ENCODE measurements at regions not wholly inside any gene's neighbourhood (a gene's known extent, or its start where the extent isn't known, plus 50 kb on each side); places are given as distances from the start of the nearest gene placed in this dataset.

DNA sequence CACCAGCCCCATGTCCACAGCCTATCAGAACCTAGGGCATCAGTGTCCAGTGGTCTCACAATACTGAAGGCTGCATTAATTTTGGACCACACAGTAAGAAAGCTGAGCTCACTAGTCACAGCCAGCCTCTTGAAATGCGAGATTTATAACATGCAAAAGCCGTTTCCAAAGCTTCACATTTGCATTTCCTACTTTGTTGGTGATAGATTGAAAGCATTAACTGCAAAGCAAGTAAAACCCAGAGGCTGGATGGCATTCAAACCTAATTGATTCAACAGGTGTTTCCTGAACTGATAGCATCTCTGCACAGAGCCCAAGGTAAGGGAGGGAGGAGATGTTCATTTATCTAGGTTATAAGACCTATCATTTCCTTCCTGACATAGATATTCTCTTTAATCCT lies 410.1 kb downstream of the OMA1 start:
- no peak for DNase-seq (ENCODE audit: low read depth)

GRCh38 chr1:58135821-58136321 lies 410.7 kb downstream of the OMA1 start:
- no peak for DNase-seq (ENCODE audit: low read depth)

DNA sequence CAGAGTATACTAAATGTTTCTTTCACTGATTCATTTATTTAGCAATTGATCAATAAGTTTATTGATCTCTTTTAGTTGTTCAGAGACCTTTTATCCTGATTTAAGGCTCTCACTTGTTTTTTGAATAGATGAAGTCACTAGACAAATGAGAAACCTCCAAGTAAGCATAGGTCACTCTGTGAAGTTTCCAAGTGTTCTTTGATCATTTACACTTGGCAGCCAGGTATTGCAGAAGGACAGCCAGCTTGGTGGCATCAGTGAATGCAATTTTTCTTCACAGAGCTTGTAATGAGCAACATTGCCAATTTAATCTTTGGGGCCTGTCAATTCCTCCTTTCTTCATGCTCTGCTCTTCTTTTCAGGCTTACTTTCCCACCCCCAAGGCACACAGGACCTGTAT lies 413.0 kb downstream of the OMA1 start:
- DNase-seq (ENCODE audit: low read depth), result no peak

DNA sequence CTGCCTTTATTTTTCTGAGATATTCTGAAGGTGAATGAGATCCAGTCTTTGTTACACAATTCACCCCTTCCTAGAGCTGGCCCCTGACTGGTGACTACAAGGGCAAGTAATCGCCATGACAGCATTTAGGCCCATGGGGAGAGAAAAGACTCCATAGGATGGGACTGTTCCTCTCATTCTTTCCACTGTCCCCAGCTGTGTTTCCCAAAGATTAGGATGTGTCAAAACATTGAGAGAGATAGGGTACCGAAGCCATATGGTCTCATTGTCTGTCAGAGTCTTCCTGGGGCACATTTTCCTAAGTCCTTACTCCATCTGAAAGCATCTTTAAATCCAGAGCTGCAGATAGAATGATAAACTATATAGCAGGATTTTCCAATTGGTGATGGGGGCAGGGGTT lies 423.5 kb downstream of the OMA1 start:
- no peak for DNase-seq (ENCODE audit: low read depth)

DNA sequence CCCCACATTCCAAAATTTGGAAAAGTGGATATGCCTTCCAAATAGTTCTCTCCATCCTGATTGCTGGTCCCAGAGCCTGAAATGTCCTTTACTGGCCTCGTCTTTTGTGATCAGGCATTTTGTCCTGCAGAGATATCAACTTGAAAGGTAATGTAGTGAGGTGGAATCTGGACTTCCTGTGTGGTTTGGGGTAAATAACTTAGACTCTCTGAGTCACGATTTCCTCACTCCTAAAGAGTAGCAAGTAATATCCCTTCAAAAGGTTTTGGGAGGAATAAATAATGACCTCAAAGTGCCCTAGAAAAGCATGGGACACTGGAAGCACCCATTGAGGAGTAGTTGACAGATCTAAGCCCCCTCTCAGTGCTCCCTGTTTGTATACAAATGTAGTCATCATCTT lies 426.6 kb downstream of the OMA1 start:
- no peak for DNase-seq (ENCODE audit: low read depth)

DNA sequence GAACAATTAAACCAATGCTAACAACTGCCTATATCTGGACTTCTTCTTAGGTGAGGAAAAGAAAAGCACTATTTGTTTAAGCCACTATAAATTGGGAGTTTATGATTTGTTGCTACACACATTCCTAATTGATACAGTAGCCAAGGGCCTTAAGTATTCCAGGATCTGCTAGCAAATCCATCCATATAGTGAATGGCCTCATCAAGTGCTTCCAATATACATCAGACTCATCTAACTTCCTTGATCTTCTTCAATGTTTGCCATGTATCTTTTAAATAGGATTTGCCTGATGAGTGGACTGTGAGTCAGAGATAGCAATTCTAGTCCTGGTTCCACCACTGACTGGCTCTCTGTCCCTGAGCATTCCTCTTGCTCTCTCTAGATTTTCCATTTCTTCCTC lies 430.2 kb downstream of the OMA1 start:
- no peak for DNase-seq (ENCODE audit: low read depth)

GRCh38 chr1:58109646-58110200 lies 436.8 kb downstream of the OMA1 start:
- DNase-seq (ENCODE audit: low read depth), result no peak

DNA sequence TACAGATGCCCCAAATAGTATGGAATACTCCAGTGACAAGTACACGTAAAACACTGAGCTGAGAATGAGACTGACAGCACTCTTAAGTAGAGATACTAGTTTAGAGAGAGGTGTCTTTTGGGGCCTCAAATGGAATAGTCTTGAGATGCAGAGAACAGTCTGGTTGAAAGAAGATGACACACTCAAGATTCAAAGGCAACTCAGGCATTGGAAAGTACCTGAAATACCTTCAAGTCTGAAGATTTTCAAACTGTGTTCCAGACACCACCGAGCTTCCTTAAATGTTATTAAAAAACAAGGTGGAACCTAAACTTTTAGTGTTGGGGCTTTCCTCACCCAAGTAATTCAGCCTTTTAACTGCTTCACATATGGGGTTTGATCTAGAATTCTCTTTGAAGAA lies 437.7 kb downstream of the OMA1 start:
- DNase-seq (ENCODE audit: low read depth), result no peak

DNA sequence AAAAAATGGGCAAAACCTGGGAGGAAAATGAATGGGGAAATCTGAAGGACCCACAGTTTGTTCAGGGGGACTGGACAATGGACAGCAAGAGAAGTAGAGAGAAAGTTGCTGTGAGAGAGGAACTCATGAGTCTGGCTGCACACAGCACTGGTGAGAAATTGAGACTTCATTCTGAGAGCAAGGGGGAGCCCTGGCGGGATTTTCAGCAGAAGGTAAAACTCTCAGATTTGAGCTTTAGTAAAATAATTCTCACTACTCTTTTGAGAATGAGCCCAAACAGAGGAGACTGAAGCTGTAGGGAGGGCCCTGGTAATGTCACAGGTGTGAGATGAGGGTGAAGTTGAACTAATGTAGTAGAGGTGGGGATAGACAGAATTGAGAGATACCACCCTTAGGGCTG lies 438.6 kb downstream of the OMA1 start:
- no peak for DNase-seq (ENCODE audit: low read depth)

DNA sequence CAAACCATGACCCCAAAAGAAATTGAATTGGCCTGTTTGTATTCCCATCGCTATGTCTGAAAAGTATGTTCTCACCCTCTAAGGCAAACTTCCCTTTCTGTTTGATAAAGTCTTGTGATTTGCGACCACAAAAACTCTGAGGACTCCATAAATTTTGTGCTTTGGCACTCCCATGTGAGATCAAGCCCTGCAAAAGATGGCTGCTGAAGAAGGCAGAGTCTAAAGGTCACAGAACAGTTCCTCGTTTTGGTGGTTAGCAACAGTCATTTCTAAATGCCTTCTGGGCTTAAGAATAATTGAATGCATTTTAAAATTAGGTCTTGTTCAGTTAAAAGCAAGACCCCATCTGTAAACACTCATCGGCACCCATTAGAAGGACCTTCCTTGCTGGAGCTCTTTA lies 441.6 kb downstream of the OMA1 start:
- no peak for DNase-seq (ENCODE audit: low read depth)

- no peak for DNase-seq (ENCODE audit: low read depth)
These were observed 449.8 kb downstream of the OMA1 start for GRCh38 chr1:58096714-58097113.

GRCh38 chr1:58095183-58095582 lies 451.3 kb downstream of the OMA1 start:
- DNase-seq (ENCODE audit: low read depth), result no peak

DNA sequence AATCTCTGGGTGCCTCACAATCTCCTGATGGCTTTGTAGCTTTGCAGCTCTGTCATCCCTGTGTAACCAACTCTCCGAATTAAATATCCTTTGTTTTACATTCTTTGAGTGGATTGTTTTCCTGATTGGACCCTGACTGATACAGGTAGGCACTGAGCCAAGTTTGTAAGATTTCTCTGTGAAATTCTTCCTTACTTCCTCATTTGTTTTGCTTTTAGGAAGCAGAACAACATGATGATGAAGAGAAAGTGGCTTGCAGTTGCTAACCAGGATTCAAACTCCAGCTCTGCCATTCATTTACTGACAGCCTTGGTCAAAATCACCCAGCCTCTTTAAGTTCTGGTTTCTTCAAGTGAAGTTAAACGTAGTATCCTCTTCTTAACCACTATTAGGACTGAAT lies 452.3 kb downstream of the OMA1 start:
- DNase-seq (ENCODE audit: low read depth), result no peak

DNA sequence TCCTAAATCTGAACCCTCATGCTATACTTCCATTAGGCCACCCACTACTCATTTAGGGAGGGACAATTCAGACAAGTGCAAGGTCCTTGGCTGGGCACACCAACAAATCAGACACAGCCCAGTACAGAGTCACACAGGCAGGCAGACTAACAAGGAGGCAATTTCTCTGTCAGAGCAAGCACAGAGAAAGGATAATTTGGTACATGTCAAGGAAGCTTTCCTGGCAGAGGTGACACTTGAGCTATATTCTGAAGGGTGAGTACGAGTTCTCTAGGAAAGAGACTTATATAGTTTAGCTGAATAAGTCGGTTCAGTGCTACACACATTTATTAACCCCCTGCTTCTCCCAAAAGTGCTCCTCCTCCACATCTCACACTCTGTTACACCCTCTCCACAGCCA lies 455.9 kb downstream of the OMA1 start:
- no peak for DNase-seq (ENCODE audit: low read depth)

DNA sequence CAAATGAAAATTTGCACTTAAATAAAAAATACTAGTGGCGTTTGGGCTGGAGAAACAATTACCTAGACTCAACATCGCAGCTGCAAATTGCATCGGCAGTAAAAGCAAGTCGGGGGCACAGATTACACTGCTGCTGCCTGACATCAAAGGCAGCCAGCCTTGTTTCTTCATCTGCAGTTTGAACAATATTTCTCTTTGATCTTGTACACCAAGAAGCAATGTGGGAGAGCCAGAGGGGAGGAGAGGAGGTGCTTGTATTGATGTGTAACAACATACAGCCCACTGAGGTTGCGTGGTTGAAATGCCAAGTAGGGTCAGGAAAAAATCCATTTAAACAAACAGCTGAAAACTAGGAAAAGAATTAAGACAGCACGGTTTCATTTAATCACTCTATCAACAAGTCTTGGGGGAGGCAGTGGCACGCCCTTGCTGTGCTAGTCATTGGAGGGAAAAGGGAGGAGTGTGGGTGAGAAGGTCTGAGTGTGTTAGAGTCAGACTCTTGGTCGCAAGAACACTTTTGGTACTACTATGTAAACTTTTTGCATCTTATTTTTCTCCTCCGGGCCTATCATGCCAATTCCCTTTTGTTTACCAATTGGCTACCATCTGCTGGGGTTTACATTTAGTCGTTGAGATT lies 456.5 kb downstream of the OMA1 start:
- no peak for DNase-seq (ENCODE audit: low read depth)

DNA sequence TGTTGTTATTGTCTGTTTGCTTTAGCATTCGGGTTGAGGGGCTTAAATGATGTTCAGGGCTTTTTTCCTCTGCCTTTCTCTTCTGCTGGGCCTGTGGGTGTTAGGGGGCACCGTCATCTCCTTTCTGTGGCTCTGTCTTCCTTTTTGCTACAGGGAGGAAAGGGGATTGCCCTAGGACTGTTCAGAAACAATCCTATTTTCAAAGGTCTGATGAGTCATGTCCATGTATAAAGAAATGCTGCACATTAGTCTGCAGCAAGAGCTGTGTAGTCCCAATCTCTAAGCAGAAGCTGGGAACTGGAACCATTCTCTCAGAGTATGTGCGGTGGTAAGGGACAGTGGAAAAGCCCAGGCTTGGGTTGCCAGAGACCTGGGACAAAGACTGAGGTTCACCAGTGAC lies 462.3 kb downstream of the OMA1 start:
- DNase-seq (ENCODE audit: low read depth), result no peak

DNA sequence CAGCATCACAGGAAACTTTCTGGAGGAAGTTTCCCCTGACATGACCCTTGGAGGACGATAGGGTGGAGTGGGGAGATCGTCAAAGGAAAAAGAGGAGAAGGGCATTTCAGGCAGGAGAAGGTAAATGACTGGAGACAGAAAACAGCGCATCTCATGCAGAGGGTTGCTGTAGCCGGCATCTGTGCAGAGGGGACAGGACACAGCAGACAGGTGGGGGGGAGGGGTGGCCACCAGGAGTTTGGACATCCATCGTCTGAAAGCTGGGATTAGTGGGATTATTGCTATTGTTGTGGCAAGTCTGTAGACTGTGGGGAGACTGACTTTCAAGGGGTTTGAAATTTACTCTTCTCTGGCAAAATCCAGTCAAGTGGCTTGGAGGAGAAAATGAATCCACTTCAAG lies 463.9 kb downstream of the OMA1 start:
- no peak for DNase-seq (ENCODE audit: low read depth)

DNA sequence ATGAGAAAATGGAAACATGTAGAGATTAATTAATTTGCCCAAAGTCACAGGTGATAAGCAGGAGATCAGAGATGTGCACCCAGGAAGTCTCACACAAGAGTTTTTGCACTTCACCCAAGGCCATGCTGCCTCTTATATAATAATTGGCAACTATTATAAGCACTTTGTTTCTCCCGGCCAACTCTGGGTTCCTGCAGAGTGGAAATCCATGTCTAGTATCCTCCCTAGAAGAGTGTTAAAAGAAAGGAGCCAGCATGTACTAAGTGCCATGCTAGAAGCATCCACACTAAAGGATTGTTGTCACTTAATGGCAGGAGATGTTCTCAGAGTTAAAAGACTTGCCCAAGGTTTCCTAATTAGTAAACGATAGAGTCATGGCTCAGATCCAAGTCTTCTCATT lies 470.3 kb downstream of the OMA1 start:
- no peak for DNase-seq (ENCODE audit: low read depth)

GRCh38 chr1:58075188-58075578 lies 471.3 kb downstream of the OMA1 start:
- no peak for DNase-seq (ENCODE audit: low read depth)

DNA sequence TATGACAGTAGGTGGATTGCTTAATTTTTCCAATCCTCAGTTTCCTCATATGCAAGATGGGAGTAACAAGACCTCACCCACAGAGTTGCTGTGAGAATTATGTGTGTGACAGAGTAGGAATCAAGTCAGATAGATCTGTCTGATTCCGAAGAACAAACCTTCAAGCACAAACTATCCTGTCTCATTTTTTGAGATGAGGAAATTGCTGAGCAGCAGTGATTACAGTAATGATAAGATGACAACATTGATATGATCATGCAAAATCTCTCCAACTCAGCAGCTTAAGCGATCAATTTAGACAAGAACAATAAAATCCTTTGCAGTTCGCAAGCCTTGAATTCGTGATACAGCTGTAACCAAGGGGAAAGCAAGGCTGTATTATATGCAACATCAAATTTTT lies 474.1 kb downstream of the OMA1 start:
- DNase-seq (ENCODE audit: low read depth), result no peak

DNA sequence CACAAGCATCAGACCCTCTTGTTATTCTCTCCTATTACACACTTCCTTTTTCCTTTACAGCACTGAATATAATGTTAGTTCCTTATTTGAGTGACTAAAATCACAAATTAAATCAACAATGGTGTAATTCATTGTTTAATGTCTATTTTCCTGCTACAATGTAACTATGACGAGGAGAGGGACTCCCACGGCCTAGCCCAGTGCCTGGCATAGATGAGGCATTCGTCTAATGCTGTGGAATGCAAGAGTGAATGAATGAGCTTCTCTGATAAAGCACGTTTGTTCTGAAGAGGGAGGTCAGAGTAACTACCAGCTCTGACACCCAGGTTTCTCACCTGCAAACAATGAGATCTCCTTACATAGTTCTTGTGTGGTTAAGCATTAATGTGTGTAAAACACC lies 479.4 kb downstream of the OMA1 start:
- DNase-seq (ENCODE audit: low read depth), result no peak

GRCh38 chr1:58065520-58065919 lies 481.0 kb downstream of the OMA1 start:
- no peak for DNase-seq (ENCODE audit: low read depth)

DNA sequence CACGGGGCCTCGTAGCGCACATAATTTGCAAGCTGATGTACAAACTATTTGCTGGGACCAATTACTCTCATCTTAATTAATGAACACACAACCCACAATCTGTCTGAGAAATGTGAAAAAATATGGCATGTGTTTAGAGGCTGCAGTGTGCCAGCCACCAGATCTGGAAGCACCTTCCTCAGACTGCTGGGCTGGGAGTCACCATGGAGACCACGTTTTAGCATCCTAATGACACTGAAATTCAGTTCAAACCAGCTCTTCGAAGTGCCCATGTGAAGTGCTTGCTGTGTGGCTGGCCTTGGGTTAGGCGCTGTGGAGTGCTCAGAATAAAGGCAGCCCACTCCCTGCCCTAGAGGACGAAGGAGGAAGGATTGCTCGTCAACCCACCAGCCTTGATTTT lies 482.4 kb downstream of the OMA1 start:
- DNase-seq (ENCODE audit: low read depth), result no peak

GRCh38 chr1:58063095-58063494 lies 483.4 kb downstream of the OMA1 start:
- no peak for DNase-seq (ENCODE audit: low read depth)

Data from GM04504 (cell line).